Right forelimb (tissue), 1 donor: ENCODE measurements at regions not wholly inside any gene's neighbourhood (a gene's known extent, or its start where the extent isn't known, plus 50 kb on each side); places are given as distances from the start of the nearest gene placed in this dataset.
"Not testable (repeated sequence)": the region's sequence is repeated elsewhere in the genome, so short reads cannot be mapped to it uniquely, and the experiment has no call there.

Experiments
- DNase-seq: peaks from one replicate; pipeline ENCODE4 v3.0.0-alpha.2; 2018

DNA sequence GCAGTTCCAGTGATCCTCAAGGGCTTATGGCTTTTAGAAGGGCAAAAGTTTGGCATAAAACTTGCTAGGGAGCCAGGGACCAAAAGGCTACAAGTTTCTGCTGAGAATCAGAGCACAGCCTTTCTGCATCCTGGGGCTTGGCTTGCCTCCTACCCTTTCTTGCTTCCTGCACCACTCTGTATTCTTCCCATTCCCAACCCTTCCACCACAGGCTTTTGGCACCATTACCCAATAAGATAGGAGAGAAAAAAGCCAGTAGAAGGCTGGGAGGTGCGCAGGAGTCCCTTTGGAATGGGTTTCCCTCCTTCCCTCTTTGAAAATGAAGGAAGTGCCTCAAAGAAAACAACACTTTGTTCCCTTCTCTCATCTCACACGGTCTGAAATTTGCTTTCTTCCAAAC, 268.6 kb downstream of the PDCD6IP start:
- no peak for DNase-seq

DNA sequence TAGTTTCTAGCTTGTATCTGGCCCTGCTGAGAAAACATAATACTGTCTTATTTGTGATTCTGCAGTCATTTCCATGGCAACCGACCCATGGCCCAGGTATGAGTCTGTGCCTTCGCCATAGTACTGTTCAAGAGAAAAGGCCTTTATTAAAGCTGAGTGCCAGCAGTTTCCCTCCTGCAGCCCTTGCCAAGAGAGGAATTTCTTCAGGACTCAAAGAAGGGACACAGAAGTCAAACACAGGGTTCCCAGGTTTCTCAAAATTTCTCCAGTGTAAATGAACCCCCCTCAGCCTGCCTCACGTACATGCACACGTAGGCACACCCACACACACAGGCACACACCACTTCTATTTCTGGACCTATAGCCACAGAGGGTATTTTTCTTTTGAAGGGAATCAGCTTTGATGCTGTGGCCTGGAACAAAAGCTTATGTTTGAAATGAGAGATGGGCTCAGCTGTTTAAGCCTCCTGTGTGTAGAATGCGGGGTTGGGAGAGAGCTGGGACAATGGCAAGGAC, 269.2 kb downstream of the PDCD6IP start:
- DNase-seq: no peak

DNA sequence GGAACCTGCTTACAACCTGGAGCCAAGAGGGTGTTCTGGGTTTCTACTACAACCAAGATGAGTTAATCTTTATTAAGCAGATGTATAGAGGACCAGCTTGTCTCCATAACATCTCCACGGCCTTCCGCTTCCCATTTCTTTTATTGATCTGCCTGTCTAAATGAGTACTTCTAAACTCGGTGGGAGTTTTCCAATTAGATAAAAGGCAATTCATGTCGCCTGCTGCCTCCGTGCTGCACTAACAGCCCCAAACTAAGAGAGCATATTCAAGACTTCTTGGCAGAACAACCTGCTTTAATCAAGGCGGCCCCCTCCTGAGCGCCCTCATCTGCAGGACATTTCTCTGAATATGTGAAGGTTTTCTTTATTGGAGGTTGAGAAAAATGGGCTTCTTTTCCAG, 270.1 kb downstream of the PDCD6IP start:
- no peak for DNase-seq

DNA sequence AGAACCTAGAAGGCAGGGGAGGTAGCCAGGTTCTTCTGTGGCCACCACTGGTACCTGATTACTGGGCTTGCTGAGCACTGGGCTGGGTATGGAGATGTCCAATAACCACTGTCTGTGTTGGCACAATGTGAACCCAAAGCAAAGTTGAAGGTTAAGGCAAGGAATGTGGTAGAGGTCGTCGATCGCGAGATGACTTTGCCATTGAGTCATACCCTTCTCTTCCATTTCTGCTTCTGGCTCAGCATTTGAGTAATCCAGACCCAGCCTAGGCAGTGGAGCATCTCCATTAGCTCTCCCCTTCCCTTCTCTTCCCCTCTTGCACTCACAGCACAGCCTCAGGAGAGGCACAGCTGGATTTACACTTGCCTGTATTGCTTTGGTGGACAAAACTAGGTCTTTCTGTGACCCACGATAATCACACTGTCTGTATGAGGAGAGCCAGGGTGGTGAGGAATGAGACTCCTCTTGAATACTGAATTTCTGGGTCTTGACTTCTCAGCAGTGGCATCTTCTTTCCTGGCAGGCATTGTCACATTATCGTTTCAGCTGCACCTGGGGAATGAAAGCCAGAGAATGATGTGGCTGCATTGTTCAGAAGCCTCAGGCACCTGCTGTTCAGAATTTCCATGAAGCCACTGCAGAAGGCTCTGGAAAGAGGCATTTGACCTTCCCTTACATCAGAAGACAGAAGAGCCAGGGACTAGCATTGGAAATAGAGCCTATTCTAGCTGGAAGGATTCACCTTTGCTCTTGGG, 272.6 kb downstream of the PDCD6IP start:
- DNase-seq: no peak

DNA sequence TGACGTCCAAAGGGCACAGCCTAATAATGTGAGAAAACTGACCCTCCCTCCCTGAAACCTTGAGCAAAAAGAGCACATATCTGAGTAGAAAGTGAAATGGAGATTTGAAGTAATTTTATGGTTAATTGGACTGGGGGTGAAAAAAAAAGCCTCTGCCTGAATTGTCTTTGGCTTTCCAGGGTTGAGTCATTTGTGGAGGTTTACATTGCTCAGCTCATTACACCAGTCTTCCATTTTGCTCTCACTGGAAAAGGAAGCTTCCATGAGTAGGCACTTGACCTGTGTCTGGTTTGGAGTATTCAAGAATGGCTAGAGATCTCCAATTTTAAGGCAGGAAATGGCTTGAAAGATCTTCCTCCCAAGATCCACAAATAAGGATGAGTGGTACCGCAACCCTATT, 273.9 kb downstream of the PDCD6IP start:
- DNase-seq: no peak

DNA sequence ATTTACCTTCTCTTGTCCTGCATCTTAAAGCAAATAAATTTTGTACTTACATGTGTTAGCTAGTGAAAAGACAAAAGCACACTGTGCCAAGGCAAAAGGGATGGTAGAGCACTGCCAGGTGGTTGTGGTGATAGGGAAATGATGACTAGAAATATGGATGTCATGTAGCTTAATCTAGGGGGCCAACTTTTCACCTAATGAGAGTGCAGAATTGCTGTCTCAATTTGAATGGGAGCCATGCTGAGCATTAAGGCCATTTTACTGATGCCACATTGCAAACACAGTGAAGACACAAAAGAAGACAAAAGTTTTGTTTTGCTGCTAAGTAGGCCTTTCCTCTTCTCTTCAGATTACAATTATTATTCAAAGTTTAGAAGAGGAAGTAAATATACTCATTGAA, 274.7 kb downstream of the PDCD6IP start:
- no peak for DNase-seq

DNA sequence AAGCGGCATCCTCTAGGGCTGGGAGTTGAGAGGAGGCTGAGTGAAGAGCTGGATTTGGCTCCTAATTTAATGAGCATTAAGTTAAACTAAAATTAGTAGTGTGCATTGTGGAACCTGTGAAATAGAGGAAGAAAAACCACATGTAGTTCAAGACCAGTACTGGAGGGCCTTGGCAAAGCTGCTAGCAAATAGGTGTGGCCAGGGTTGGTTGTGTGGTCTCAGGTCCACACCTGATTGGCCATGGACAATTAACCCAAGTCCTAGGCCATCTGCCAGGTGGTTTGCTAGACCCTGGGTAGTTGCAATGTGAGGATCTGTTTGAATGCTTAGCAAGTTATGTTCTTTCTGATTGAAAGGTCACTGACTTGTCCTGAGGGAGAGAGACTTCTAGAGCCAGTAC, 275.5 kb downstream of the PDCD6IP start:
- DNase-seq: no peak

DNA sequence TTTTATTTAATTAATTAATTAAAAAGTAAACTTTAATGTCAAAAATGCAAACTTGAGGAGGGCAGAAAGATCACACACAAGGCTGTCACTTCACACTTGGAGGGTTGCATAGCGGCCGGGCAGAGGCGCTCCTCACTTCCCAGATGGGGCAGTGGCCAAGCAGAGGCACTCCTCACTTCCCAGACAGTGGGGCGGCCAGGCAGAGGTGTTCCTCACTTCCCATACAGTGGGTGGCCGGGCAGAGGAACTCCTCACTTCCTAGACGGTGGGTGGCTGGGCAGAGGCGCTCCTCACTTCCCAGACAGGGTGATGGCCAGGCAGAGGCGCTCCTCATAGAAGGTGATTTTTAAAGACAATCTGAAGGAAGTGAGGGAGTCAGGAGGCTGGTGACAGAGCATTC, 277.5 kb downstream of the PDCD6IP start:
- no peak for DNase-seq

DNA sequence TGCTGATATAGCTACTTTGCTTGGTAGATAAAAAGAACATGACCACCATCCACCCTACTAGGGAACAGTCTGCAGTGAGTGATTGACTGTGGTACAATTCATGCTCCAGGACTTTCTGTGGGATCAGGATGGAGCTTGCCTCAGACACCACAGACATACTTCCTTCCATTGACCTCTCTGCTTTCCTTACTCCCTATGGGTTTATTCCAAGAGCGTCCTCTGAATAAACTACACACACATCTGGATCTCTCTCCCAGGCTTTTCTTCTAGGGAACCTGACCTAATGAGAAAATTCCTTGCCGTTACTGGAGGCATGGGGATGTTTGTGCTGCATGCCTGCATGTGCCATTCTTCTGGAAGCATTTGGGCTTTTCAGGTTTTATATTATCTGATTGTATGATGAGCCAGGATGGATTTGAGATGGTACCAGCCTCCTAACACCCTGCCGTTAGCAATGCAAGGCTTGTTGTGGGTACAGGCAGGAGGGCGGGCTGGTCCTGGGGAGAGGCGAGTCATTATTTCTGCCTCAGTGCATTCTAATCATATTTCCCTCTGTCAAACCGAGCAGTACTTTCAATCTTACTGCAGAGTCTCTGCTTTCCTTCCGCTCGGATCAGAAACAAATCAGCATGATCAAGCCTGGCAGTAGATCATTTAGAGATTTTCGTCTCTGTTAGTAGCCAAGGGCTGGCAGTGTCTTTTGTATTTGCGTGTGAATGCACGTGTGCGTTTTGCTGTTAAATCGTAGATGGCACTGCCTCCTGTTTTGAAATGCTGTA, 279.2 kb downstream of the PDCD6IP start:
- no peak for DNase-seq

DNA sequence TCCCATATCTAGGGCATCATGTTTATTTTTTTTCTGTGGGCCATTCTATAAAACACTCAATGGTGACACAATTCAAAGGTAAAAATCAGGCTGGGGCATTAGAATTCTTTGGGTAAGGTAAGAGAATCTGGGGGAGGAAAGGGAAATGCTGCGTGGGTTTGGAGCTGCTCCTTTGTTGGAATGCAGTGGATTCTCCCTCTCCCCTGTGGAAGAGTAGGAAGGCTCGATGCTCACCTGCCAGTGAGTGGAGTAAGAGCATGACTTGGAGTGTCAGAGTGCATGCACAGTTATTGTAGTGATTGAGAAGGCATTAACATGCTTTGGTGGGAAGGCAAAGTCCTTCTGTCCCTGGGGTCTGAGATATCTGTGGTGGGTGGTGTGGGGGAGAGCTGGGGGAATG, 280.0 kb downstream of the PDCD6IP start:
- DNase-seq: no peak

DNA sequence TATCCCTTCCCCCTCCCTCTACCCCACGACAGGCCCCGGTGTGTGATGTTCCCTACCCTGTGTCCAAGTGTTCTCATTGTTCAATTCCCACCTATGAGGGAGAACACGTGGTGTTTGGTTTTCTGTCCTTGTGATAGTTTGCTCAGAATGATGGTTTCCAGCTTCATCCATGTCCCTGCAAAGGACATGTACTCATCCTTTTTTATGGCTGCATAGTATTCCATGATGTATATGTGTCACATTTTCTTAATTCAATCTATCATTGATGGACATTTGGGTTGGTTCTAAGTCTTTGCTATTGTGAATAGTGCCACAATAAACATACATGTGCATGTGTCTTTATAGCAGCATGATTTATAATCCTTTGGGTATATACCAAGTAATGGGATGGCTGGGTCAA, 281.4 kb downstream of the PDCD6IP start:
- DNase-seq: not testable (repeated sequence)

DNA sequence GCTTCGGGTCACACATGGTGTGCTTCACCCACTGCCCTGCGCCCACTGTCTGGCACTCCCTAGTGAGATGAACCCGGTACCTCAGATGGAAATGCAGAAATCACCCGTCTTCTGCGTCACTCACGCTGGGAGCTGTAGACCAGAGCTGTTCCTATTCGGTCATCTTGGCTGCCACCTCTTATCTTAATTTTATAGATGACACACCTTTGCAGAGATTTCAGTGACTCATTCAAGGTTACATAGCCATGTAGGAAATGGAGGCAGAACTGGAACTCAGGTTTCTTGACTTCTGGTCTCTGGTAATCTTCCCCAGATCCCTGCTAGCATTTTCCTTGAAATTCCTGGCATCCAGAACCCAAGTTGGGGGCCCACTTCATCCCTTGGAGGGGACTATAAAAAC, 291.9 kb downstream of the PDCD6IP start:
- not testable (repeated sequence) for DNase-seq

DNA sequence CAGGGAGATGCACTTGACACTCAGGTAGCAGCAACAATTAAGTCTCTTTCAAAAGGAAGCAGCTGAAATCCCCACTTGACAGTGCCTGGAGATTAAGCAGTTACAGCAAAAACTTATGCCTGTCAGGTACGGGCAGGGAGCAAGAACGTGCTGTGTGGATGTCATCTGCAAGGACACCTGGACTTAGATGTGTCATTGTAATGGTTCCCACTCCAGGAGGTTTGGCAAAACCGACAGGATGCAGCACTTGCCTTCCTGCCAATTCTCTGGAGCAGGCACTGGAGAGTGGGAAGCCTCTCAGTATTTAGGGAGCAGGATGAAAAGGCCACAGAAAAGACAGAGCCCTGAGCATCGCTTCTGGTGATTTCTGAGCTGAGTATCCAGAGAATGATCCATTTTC, 292.4 kb downstream of the PDCD6IP start:
- no peak for DNase-seq

DNA sequence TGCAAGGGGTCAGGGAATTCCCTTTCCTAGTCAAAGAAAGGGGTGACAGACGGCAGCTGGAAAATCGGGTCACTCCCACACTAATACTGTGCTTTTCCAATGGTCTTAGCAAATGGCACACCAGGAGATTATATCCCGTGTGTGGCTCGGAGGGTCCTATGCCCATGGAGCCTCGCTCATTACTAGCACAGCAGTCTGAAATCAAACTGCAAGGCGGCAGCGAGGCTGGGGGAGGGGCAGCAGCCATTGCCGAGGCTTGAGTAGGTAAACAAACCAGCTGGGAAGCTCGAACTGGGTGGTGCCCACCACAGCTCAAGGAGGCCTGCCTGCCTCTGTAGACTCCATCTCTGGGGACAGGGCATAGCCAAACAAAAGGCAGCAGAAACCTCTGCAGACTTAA, 295.9 kb downstream of the PDCD6IP start:
- DNase-seq: not testable (repeated sequence)

DNA sequence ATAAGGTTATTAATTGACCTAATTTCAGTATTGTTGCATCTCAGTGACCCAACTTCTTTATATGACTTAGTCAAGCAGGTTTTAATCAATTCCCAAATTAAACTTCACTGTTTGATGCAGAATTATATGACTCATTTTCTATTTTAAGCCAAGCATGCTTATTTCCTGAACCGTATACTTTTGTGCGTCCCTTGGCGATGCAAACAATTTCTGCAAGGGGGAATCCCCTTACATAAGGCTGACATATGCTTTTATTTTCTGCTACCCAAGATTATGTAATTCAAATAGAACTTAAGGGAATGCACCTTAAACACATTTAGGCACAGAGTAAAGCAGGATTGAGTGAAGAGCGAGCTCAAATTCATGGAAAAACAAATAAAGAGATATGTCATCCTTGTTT, 303.9 kb downstream of the PDCD6IP start:
- DNase-seq: no peak

DNA sequence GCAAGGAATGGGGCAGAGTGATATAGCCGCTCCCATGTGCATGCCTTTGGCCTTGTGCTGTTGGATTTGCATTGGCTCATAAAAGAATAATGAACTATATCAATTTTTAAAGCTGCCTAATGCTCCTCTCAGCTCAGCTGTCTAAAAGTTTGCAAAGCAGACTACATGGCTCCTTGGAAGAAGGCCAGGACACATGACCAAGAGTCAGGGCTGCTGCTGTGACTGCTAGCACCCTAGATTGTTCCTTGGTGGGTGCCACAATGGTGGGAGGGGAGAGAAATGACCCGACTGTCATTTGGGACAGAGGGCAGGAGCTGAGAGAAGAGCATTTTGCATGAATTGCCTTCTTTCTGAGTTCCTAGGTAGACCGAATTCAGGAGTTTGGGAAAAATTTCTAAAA, 307.9 kb downstream of the PDCD6IP start:
- no peak for DNase-seq

DNA sequence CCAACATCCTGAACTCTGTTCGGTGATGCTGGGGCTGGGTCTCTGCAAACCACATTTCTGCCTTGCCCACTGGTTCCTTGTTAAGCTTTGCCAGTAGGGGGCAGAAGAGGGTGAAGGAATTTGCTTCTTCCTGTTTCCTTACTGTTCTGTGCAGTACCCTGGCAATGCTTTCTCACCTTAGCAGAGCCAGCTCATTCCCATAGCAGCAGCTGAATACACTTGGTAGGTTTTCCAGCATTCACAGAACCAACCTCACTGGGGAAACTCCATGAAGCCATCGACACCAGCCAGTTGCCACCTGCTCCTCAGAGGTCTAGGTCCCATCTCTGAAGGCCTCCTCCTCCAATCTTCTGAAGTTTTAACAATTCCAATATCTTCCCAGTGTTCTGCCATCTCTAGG, 308.4 kb downstream of the PDCD6IP start:
- DNase-seq: no peak

DNA sequence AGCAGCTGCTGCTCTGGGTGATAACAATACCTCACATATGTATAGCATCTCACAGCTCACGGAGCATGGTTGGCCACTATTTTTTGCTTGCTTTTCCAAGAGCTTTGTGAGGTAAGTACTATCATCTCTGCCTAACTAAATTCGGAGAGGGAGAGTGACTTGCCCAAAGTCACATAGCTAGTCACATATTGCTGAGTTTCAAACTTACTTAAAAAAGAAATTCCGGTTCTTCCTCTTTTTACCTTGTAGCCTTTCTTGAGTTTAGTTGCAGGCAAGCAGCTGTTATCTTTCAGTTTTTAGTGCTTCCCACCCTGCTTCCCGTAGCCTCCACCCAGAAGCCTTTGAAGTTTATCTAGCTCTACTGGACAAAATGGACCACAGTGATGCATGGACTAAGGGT, 309.2 kb downstream of the PDCD6IP start:
- no peak for DNase-seq

DNA sequence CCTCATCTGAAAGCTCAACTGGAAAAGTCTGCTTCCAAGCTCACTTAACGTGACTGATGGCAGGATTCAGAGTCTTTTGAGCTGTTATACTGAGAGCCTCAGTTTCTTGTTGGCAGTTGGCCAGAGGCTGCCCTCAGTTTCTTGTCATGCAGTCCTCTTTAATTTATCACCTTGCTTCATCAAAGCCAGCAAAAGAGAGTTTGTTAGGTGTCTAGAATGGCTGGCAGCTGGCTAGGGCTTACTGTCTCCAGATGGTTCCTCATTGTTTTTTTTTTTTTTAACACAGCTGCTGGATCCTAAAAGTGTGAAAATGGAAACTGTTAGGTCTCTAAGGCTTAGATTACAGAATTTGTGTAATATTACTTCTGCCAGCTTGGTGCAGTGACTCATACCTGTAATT, 310.6 kb downstream of the PDCD6IP start:
- DNase-seq: no peak

DNA sequence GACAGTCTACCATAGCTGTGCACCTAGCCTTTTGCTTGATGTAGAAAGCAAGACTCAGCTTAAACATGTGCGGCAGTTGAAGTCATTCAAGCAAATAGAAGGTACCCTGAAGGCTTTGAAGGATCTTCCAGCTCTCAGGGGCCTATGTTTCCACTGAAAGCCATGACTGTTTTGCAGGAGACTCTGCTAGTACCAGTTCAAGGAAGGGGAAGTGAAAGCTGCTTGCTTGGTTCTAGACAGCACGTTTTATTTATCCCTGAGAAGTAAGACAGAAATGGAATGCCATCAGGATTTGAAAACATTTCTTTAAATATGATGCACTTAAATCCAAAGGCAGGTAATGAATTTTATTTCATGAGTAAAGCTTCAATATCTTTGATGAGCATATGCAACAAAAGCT, 311.4 kb downstream of the PDCD6IP start:
- no peak for DNase-seq

DNA sequence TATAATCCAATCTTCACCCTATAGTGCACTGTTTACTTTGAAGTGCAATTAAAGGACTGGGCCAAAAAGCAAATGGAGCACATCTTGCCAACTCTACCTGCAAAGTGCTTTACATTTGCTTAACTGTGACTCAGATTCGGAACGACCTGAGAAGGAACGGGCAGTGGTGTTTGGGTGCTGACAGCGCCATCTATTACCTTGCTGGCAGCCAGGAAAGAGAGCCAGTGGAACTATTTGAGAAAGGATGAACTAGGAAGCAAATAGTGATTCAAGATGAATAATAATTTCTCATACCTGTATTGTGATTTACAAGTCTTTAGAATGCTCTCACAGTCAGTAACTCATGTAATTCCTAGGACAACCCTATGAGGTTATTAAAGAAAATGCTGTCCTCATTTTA, 312.9 kb downstream of the PDCD6IP start:
- DNase-seq: no peak

DNA sequence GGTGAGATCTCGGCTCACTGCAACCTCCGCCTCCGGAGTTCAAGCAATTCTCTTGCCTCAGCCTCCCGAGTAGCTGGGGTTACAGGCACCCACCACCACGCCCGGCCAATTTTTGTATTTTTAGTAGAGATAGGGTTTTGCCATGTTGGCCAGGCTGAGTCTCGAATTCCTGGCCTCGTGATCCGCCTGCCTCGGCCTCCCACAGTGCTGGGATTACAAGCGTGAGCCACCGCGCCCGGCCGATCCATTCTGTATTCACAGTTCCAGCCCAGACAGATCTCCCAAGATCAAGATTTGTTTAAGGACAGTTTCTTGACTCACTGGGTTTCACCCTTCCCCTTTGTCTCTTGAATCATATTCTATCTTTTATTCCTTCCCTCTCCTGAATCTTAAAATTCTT, 313.8 kb downstream of the PDCD6IP start:
- not testable (repeated sequence) for DNase-seq

DNA sequence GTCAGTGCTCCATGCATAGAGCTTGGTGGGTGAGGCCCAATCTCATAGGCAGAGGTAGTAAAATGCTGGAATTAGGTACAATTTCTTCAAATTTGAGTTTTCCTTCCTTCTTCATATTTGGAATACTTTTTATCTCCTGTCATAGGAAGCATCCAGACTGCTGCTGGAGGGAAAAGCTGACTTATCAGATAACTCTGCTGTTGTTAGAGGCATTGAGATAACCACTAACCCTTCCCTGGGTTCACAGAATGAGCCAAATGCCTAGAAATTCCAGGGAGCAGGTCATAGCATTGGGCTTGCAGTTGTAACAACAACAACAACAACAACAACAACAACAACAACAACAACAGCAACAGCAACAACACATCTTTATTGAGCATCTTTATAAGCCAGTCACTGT, 332.7 kb downstream of the PDCD6IP start:
- no peak for DNase-seq

DNA sequence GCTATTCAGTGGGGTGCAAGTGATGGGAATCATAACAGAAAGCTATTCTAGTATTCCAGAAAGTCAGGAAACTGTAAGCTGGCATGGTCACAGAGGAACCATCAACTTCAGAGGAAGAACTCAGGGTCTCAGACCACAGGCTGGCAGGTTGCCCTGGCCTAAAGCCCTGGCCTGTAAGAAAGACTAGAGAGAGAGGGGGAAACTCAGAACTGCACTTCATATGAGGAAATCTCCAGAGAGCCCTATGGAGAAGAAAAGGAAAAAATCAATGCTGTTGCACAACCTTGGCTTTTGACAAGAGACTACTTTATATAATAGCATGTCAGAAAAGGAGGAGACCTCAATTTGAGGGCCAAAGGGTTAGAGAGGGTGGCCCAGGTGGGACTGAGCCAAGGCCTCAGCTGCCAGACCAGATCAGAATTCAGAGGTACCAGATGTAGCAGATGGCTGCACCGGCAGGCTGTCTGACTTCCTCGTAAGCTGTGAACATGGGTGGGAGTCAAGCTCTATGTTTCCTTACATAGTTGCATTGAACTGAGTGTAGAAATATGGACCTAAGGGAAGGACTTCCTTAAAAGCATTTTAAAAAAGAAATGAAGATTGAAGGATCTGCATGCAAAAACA, 333.8 kb downstream of the PDCD6IP start:
- DNase-seq: no peak
